ENCODE measurements at regions not wholly inside any gene's neighbourhood (a gene's known extent, or its start where the extent isn't known, plus 50 kb on each side); places are given as distances from the start of the nearest gene placed in this dataset.

DNA sequence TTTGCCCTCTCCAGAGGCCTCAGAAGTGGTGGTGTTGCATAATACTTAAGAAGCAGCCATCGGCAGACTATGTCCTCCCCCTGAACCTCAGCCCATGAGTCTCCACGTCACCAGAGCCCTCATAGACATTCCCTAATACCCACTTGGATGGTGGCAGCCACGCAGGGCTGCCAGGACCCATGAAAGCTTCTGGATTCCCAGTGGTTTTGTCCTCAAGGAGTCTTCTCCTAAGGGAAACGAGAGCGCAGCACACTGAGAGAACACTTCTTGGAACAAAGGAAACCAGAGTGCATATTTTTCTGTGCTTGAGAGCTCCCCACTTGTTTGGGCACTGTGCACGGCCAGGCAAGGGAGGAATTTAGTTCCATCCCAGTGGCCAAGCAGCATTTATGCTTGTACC, 204.1 kb upstream of the DMD start:
- no peaks in the 10 kb centered on the region for H3K4me1 ChIP-seq
- H3K27ac ChIP-seq: no peak overlapping the region
- no peak overlapping the region for H3K4me3 ChIP-seq
- H3K27me3 ChIP-seq: no peaks in the 10 kb centered on the region
- DNase-seq (ENCODE audit: low spot score in 2 of 2): no peak
- peaks cover 4 to 6% of the 10 kb centered on the region in 2 donors for H3K9me3 ChIP-seq
- H3K36me3 ChIP-seq: no peaks in the 10 kb centered on the region
- intact Hi-C loops (cut with DNase I): no loop called here
- TF ChIP-seq, protein P1, sequence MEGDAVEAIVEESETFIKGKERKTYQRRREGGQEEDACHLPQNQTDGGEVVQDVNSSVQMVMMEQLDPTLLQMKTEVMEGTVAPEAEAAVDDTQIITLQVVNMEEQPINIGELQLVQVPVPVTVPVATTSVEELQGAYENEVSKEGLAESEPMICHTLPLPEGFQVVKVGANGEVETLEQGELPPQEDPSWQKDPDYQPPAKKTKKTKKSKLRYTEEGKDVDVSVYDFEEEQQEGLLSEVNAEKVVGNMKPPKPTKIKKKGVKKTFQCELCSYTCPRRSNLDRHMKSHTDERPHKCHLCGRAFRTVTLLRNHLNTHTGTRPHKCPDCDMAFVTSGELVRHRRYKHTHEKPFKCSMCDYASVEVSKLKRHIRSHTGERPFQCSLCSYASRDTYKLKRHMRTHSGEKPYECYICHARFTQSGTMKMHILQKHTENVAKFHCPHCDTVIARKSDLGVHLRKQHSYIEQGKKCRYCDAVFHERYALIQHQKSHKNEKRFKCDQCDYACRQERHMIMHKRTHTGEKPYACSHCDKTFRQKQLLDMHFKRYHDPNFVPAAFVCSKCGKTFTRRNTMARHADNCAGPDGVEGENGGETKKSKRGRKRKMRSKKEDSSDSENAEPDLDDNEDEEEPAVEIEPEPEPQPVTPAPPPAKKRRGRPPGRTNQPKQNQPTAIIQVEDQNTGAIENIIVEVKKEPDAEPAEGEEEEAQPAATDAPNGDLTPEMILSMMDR (IDR thresholded peaks at IDR 0.05): no peak

DNA sequence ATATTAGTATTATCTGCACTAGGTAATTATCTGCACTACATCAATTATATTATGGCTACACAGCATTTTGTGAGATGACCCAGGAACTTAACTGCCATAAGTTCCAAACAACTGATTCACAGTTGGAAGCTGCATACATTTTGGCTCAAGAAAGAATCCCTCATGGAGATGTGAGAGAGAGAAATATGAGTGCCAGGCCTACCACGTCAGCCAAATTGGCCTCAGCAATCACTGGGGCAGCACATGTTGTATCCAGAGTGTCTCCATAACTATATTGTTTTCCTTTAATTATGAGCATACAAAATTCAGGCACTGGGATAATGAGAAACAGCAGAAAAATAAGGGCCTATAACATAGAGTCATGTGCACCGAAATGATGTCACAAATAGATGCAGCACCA, 174.2 kb upstream of the DMD start:
- Histone ChIP-seq H3K4me1 (no peaks in the 10 kb centered on the region), H3K27ac (no peak overlapping the region), H3K36me3 (no peaks in the 10 kb centered on the region), H3K27me3 (no peaks in the 10 kb centered on the region), H3K9me3 (no peaks in the 10 kb centered on the region), H3K4me3 (no peak overlapping the region)
- intact Hi-C loops (cut with DNase I): no loop called here
- TF ChIP-seq, protein P1 (IDR thresholded peaks at IDR 0.05): no peak
- no peak for DNase-seq (ENCODE audit: low spot score in 2 of 2)

DNA sequence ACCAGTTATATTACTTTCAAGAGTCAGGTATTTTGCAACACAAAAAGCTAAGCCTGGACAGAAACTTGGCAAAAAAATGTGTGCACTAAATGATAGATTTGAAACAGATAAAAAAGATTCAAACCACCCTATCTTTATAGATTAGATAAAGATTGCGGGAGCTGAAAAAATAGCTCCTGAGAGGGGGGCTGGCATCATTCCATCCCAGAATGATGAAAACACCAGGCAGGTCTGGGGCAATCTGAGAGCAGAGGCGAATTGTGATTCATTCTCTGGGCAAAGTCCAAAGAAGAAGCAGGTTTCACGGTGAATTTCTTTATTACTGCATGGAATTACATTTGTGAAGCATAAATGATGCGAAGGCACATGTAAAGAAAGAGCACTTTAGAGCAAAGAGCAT, 168.5 kb upstream of the DMD start:
- no peaks in the 10 kb centered on the region for H3K9me3 ChIP-seq
- intact Hi-C loops (cut with DNase I): no loop called here
- no peak overlapping the region for H3K4me3 ChIP-seq
- no peak overlapping the region for H3K27ac ChIP-seq
- no peaks in the 10 kb centered on the region for H3K4me1 ChIP-seq
- H3K27me3 ChIP-seq: no peaks in the 10 kb centered on the region
- no peak for DNase-seq (ENCODE audit: low spot score in 2 of 2)
- no peaks in the 10 kb centered on the region for H3K36me3 ChIP-seq
- TF ChIP-seq, protein P1 (IDR thresholded peaks at IDR 0.05): no peak

DNA sequence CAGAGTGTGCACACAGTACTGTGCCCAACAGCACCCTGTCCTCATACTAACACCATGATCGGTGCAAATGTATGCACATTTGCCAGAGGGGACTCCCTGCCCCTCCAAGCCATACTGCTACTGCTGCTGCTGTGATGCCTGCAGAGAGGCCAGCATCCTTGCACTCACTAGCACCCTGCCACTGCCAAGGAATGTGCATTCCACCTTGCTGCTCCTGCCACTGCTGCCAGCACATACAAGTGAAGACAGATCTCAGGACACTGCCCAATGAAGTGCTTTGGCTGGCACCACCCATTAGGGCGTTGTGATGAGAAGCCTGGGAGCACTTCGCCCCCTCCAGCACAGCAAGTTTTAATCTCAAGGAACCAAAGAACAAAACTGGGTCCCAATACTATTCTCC, 146.3 kb upstream of the DMD start:
- H3K9me3 ChIP-seq: peaks cover 0 to 10% of the 10 kb centered on the region in 2 donors

DNA sequence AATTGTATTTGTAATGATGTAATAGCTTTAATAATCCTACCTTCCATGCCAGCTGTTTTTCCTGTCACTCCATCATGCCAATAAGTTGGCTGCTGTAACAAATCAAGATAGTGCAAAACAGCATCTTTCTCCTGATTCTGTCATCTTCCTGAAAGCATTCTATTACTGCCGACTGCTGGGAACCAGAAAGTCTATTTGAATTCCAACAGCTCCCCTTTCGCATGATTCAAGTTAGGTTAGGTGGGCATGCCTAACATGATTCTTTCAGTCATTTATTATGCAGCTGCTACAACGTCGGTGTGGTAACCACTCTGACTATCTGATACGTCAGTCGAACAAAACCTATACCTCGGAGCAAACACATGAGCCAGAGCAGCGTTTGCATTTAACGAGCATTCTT, 127.9 kb upstream of the DMD start:
- H3K9me3 ChIP-seq: no peaks in the 10 kb centered on the region
- H3K4me3 ChIP-seq: peak overlapping the region; percentile 22 to 58
- DNase-seq (ENCODE audit: low spot score in 2 of 2): no peak
- no peaks in the 10 kb centered on the region for H3K36me3 ChIP-seq
- TF ChIP-seq, protein P1 (IDR thresholded peaks at IDR 0.05): no peak
- no peak overlapping the region for H3K27ac ChIP-seq
- H3K27me3 ChIP-seq: no peaks in the 10 kb centered on the region
- no peaks in the 10 kb centered on the region for H3K4me1 ChIP-seq
- intact Hi-C loops (cut with DNase I): loop anchor here (5.0 kb wide), 1 partner anchor 127 kb away; the partner anchor contains the start of gene DMD

More for the DNA sequence above, 146.3 kb upstream of the DMD start:
- no peak for DNase-seq (ENCODE audit: low spot score in 2 of 2)
- TF ChIP-seq, protein P1 (IDR thresholded peaks at IDR 0.05): no peak
- Histone ChIP-seq H3K4me3 (no peak overlapping the region), H3K4me1 (no peaks in the 10 kb centered on the region), H3K36me3 (no peaks in the 10 kb centered on the region), H3K27me3 (no peaks in the 10 kb centered on the region), H3K27ac (no peak overlapping the region)
- intact Hi-C loops (cut with DNase I): no loop called here

DNA sequence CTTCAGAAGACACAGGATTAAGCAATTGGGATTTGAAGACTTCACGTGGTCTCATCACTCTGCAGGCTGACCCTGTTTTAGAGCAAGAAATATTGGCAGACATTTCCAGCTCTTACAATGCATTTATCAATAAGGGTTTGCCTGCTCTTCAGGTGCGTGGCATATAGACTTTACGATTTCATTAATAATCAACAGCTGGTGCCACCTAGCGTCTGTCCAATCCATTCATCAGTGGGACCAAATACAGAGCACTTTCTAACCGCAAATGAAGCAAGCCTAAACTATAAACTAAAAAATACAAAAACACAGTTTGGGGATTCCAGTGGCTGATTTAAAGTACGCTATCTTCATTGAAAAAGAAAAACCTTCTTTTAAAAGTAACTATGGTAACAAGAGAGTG, 125.4 kb upstream of the DMD start:
- peak overlapping the region; percentile 4 to 58 for H3K4me3 ChIP-seq
- no peaks in the 10 kb centered on the region for H3K4me1 ChIP-seq
- no peaks in the 10 kb centered on the region for H3K27me3 ChIP-seq
- intact Hi-C loops (cut with DNase I): loop anchor here (2.0 to 5.0 kb wide), 2 partner anchors 124 to 806 kb away; partner anchors contain the start of gene DMD
- no peaks in the 10 kb centered on the region for H3K9me3 ChIP-seq
- TF ChIP-seq, protein P1 (IDR thresholded peaks at IDR 0.05): peak; percentile 17 to 53 (median 36)
- H3K36me3 ChIP-seq: no peaks in the 10 kb centered on the region
- no peak overlapping the region for H3K27ac ChIP-seq
- DNase-seq (ENCODE audit: low spot score in 2 of 2): no peak

Data from ascending aorta (tissue), 2 donors.